Stimulated activated memory B cell treated with anti-CD40 and anti-IgM and Interleukin-4, amounts not matched to agents 10 μg/mL and 1 μg/mL and 100 μg/mL, for 72 hours (primary cell): ENCODE measurements at regions not wholly inside any gene's neighbourhood (a gene's known extent, or its start where the extent isn't known, plus 50 kb on each side); places are given as distances from the start of the nearest gene placed in this dataset.
"Not testable (repeated sequence)": the region's sequence is repeated elsewhere in the genome, so short reads cannot be mapped to it uniquely, and the experiment has no call there.

ENCODE experiments used
- ATAC-seq: fragments of 150-1000 bp; cut with Tn5 transposase; 2 replicates; pipeline ENCODE4 v1.10.0; 2021
- H3K27ac Mint-ChIP-seq: one replicate; pipeline ENCODE4 v1.8.0; 2022; ENCODE audit warnings: mild to moderate bottlenecking, mixed read lengths
- H3K27me3 Mint-ChIP-seq: one replicate; pipeline ENCODE4 v1.8.0; 2022; ENCODE audit warnings: mixed read lengths
- H3K36me3 Mint-ChIP-seq: one replicate; pipeline ENCODE4 v1.8.0; 2022; ENCODE audit warnings: mixed read lengths
- H3K4me1 Mint-ChIP-seq: one replicate; pipeline ENCODE4 v1.8.0; 2022; ENCODE audit warnings: mixed read lengths
- H3K4me3 Mint-ChIP-seq: one replicate; pipeline ENCODE4 v1.8.0; 2022; ENCODE audit warnings: mild to moderate bottlenecking, moderate library complexity, mixed read lengths
- H3K9me3 Mint-ChIP-seq: one replicate; pipeline ENCODE4 v1.8.0; 2022; ENCODE audit warnings: mixed read lengths

DNA sequence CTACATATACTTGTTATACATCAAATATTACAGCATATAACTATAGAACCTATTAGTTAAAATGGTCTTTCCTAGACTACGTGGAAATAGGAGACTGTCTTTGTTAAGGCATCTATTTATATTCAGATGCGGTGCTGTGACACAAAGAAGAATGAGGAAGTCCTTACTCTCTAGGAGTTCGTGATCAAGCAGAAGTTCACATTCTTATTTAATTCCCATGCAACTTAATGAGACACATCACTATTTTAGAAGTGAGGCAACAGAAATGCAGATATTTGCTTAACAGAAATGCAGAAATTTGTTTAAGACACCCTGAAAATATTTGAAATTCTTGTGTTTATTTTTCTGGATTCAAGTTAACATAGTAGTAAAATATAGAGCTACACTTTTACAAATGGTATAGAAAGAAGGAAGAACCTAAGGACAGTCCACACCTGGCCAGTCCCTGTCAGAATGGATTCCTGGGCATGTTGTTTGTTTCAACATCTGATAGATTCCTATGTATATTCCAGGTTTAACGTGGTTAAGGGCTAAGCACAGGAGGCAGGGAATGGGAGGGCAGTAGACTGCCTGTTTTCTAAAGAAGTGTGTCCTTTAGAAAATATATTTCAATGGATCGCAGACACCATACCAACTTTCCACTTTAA is 70.6 kb upstream of the NXPH1 start:
- ATAC-seq: no peak
- H3K4me1 Mint-ChIP-seq: no peaks in the 10 kb centered on the region

DNA sequence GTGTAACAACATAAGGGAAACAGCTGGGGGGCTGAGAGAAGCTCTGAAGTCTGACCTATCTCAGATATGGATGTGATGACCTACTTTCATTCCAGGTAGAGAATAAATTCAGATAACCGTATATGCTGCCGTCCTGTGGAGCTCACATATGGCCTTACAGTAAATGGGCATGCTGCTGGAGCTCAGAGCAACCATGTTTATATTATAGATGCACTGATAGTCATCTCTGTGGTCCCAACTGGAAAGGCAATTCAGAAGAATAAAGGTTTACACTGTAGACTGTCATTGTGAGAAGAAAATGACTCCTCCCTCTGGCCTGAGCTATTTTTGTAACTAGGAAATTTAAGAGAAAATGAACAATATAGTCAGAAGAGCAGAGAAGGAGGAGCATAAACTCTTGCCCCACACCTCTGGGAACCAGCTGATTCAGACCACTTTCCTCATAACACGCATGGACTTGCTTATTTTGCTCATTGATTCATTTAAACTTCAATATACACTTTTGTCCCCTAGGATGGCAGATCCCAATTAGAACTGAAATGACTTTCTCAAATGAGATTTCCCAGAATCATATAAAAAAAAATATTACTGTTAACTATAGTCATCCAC is 69.9 kb upstream of the NXPH1 start:
- Mint-ChIP-seq H3K36me3 (no peaks in the 10 kb centered on the region), H3K9me3 (no peaks in the 10 kb centered on the region), H3K4me1 (no peaks in the 10 kb centered on the region), H3K4me3 (no peak overlapping the region), H3K27ac (no peak overlapping the region), H3K27me3 (peaks cover 4% of the 10 kb centered on the region)
- ATAC-seq: no peak

More for the DNA sequence above, 70.6 kb upstream of the NXPH1 start:
- H3K36me3 Mint-ChIP-seq: no peaks in the 10 kb centered on the region
- H3K9me3 Mint-ChIP-seq: no peaks in the 10 kb centered on the region
- H3K27me3 Mint-ChIP-seq: no peaks in the 10 kb centered on the region
- H3K27ac Mint-ChIP-seq: no peak overlapping the region
- H3K4me3 Mint-ChIP-seq: no peak overlapping the region

DNA sequence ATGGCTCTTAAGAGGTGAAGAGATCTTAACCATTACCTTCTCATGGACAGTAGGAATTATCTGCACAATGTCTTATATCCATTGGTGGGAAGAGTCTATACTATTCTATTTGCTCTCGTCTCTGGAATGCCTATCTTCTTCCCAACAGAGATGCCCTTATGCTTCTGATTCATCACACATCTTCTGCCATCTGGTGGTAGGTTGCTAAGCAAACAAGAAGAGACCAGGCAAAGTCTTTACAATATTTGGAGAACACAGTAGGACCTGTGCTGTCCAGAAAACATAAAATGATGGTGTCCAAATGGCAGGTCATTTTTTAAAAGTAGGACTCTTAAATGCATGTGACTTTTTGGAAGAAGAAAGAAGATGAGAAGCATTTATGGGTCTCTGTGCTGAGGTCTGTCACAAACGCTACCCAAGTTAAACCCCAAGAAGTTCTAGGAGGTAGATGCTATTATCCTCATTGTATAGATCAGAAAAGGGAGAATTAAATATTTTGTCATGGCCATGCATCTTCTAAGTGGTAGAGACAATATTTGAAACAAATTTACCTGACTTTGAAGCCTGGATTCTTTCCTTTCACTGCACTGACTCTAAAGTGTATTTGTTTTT is 67.8 kb upstream of the NXPH1 start:
- H3K9me3 Mint-ChIP-seq: no peaks in the 10 kb centered on the region
- H3K27me3 Mint-ChIP-seq: peaks cover 10% of the 10 kb centered on the region
- H3K4me1 Mint-ChIP-seq: no peaks in the 10 kb centered on the region
- no peaks in the 10 kb centered on the region for H3K36me3 Mint-ChIP-seq
- no peak overlapping the region for H3K4me3 Mint-ChIP-seq
- no peak for ATAC-seq
- no peak overlapping the region for H3K27ac Mint-ChIP-seq

DNA sequence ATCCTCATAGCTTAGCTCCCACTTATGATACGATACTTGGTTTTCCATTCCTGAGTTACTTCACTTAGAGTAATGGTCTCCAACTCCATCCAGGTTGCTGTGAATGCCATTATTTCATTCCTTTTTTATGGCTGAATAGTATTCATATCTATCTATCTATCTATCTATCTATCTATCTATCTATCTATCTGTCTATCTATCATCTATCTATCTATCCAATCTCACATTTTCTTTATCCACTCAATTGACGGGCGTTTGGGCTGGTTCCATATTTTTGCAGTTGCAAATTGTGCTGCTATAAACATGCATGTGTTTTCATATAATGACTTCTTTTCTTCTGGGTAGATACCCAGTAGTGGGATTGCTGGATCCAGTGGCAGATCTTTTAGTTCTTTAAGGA is 65.4 kb upstream of the NXPH1 start:
- not testable (repeated sequence) for ATAC-seq
- peaks cover 31% of the 10 kb centered on the region for H3K27me3 Mint-ChIP-seq

DNA sequence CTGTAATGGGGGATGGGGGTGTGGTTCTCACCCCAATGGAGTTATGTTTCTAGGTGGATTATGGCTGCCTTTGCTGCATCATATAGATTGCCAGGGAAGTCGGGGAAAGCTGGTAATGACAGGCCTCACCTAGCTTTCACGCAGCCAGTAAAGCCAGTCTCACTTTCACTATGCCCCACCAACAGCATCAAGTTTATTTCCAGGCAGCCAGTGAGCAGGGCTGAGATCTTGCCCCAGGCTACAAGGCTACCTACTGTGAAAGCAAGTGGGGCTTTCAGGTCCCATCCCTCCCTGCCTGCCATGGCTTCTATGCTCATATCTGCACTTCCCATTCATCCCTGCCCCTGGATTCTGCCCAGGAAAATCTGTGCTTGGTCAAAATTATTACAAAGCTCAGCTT is 61.7 kb upstream of the NXPH1 start:
- Mint-ChIP-seq H3K27me3 (peaks cover 55% of the 10 kb centered on the region), H3K4me1 (no peaks in the 10 kb centered on the region), H3K36me3 (no peaks in the 10 kb centered on the region), H3K4me3 (no peak overlapping the region), H3K27ac (no peak overlapping the region), H3K9me3 (no peaks in the 10 kb centered on the region)
- no peak for ATAC-seq

More for the DNA sequence above, 65.4 kb upstream of the NXPH1 start:
- H3K9me3 Mint-ChIP-seq, H3K27ac Mint-ChIP-seq, H3K4me3 Mint-ChIP-seq, H3K36me3 Mint-ChIP-seq, H3K4me1 Mint-ChIP-seq: not testable (repeated sequence)

DNA sequence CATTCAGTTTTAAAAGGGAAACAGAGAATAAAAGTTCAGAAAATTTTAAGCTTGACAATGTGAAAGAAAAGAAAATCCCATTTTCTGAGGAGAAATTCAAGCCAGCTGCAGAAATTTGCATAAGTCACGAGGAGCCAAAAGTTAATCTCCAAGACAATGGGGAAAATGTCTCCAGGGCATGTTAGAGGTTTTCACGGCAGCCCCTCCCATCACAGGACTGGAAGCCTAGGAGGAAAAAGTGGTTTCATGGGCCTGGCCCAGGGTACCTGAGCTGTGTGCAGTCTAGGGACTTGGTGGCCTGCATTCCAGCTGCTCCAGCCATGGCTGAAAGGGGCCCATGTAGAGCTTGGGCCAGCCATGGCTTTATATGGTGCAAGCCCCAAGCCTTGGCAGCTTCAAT is 59.6 kb upstream of the NXPH1 start:
- ATAC-seq: no peak
- Mint-ChIP-seq H3K9me3 (no peaks in the 10 kb centered on the region), H3K4me3 (no peak overlapping the region), H3K27ac (no peak overlapping the region), H3K36me3 (no peaks in the 10 kb centered on the region), H3K27me3 (peaks cover 48% of the 10 kb centered on the region), H3K4me1 (no peaks in the 10 kb centered on the region)

DNA sequence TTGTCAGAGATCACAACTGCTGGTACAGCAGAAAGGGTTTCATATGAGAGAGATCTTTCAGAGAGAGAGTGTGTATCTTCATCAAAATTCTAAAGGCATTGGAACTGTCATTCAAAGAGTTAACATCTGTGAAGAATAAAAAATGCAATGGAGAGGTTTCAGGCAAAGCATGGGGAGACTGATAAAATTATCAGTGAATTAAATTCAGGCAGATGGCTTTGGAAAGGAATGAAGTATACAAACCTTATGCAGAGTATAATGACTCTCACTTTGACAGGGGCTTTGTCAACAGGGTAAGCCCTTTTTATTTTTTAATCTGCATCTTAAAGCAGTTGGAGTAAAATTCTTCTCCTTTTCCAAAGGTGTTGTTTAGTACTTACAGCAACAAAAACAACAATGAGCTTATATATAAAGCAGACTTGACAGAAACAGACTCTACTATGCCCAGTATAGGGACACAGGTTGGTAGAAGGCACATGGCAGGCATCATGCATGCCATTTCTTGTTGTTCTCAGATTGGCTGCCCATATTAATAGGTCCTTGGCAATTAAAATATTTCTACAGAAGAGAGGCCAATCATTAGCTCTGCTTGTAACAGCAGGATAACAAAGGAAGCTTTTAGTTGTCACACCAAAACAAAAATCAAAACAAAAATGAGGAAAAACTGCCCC is 54.9 kb upstream of the NXPH1 start:
- H3K27me3 Mint-ChIP-seq: peaks cover 36% of the 10 kb centered on the region
- no peak overlapping the region for H3K27ac Mint-ChIP-seq
- H3K4me1 Mint-ChIP-seq: no peaks in the 10 kb centered on the region
- ATAC-seq: no peak
- H3K4me3 Mint-ChIP-seq: no peak overlapping the region
- no peaks in the 10 kb centered on the region for H3K36me3 Mint-ChIP-seq
- H3K9me3 Mint-ChIP-seq: no peaks in the 10 kb centered on the region

DNA sequence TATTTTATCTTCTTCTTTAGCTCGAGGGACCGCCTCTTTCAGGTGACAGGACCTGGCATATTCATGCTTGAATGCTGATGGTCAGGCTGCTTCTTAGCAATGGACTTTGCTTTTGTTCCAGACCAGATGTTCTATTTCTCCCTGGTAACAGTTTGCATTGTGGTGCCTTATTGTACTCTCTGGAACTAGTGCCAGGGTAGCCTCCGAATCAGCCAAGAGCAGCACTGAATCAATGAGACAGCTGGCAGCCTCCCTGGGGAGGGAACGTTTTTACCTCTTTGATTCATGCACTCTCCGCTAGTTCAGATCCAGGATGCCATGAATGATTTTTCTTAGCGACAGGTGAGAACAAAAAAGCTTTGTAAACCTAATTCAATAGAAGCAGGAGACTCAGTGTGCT is 54.1 kb upstream of the NXPH1 start:
- Mint-ChIP-seq H3K27me3 (peaks cover 37% of the 10 kb centered on the region), H3K27ac (no peak overlapping the region), H3K36me3 (no peaks in the 10 kb centered on the region), H3K9me3 (no peaks in the 10 kb centered on the region), H3K4me3 (no peak overlapping the region), H3K4me1 (no peaks in the 10 kb centered on the region)
- ATAC-seq: no peak

DNA sequence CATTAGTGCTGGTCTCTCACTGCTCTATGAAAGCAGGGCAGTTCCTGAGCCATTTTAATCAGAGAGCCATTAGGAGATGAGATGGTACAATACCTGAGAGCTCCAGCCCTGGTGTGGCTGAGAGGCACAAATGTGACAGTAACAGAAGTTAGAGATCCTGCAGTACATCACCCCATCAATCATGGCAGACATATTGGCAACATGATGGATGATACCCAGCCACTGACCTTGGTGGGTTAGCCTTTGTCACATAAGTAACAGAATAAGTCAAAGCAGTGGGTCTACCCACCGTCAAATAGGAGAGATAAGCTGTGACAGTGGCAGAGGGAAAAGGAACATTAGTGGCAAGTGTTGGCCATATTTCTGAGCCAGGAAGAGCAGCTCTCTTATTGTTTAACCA is 53.3 kb upstream of the NXPH1 start:
- ATAC-seq: no peak
- H3K27ac Mint-ChIP-seq: no peak overlapping the region
- no peaks in the 10 kb centered on the region for H3K9me3 Mint-ChIP-seq
- H3K27me3 Mint-ChIP-seq: peaks cover 32% of the 10 kb centered on the region
- no peaks in the 10 kb centered on the region for H3K36me3 Mint-ChIP-seq
- H3K4me1 Mint-ChIP-seq: no peaks in the 10 kb centered on the region
- no peak overlapping the region for H3K4me3 Mint-ChIP-seq

DNA sequence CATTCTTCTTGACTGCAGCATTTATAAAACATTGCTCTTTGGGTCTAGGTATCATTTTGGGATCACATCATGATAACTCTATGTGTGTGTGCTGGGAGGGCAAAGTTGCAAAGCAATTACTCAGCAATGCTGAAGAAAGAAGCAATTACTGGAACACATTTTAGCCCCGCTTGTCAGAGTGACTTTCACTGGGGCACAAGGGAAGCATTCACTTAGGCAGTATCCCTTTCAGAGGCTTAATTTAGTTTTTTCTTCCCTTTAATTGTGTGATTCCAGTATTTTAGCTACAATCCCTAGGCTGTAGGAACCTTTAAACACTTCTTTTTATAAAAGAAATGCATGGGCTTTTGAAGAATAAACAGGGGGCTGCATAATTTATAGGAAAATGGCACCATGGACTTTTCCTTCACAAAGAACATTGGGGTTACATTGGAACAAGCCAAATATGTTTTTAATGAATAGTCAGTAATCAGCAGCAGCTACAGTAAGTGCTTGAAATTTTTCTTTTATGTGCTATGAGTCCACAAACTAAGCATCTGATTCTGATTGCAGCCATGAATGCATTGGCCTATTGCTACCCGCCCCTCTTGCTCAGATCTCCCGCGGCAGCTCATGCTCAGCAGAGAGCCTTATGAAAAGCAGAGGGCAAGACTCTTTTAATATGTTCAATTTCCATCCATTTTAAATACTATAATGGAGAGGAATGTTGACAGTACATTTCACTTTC is 51.2 kb upstream of the NXPH1 start:
- no peaks in the 10 kb centered on the region for H3K9me3 Mint-ChIP-seq
- no peak overlapping the region for H3K4me3 Mint-ChIP-seq
- no peak overlapping the region for H3K27ac Mint-ChIP-seq
- peaks cover 22% of the 10 kb centered on the region for H3K27me3 Mint-ChIP-seq
- no peak for ATAC-seq
- no peaks in the 10 kb centered on the region for H3K36me3 Mint-ChIP-seq
- H3K4me1 Mint-ChIP-seq: no peaks in the 10 kb centered on the region
